ENCODE measurements at regions not wholly inside any gene's neighbourhood (a gene's known extent, or its start where the extent isn't known, plus 50 kb on each side); places are given as distances from the start of the nearest gene placed in this dataset.

DNA sequence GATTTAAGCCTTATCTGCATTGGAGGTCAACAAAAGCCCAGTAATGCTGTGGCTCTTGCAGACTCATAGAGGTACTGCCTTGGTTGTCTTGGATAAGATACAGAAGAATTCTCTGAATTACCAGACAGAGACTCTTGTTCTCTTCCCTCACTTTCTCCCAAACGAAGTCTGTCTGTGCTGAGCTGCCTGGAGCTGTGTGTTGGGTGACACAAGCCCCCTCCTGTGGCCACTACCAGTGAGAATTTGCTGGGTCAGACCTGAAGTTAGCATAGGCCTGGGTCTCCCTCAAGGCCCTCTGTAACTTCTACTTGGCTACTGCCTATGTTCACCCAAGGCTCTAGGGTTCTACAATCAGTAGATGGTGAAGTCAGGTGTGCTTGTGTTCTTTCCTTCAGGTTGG, 413.0 kb downstream of the PCDH20 start:
- TF ChIP-seq, protein P1, sequence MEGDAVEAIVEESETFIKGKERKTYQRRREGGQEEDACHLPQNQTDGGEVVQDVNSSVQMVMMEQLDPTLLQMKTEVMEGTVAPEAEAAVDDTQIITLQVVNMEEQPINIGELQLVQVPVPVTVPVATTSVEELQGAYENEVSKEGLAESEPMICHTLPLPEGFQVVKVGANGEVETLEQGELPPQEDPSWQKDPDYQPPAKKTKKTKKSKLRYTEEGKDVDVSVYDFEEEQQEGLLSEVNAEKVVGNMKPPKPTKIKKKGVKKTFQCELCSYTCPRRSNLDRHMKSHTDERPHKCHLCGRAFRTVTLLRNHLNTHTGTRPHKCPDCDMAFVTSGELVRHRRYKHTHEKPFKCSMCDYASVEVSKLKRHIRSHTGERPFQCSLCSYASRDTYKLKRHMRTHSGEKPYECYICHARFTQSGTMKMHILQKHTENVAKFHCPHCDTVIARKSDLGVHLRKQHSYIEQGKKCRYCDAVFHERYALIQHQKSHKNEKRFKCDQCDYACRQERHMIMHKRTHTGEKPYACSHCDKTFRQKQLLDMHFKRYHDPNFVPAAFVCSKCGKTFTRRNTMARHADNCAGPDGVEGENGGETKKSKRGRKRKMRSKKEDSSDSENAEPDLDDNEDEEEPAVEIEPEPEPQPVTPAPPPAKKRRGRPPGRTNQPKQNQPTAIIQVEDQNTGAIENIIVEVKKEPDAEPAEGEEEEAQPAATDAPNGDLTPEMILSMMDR (conservative IDR thresholded peaks at IDR 0.05; ENCODE audit: control insufficient read depth, insufficient read depth, low read depth, low read length): no peak
- no peak overlapping the region for H3K4me3 ChIP-seq (ENCODE audit: control insufficient read depth, low read depth, low read length)
- DNase-seq (ENCODE audit: low read depth): no peak

DNA sequence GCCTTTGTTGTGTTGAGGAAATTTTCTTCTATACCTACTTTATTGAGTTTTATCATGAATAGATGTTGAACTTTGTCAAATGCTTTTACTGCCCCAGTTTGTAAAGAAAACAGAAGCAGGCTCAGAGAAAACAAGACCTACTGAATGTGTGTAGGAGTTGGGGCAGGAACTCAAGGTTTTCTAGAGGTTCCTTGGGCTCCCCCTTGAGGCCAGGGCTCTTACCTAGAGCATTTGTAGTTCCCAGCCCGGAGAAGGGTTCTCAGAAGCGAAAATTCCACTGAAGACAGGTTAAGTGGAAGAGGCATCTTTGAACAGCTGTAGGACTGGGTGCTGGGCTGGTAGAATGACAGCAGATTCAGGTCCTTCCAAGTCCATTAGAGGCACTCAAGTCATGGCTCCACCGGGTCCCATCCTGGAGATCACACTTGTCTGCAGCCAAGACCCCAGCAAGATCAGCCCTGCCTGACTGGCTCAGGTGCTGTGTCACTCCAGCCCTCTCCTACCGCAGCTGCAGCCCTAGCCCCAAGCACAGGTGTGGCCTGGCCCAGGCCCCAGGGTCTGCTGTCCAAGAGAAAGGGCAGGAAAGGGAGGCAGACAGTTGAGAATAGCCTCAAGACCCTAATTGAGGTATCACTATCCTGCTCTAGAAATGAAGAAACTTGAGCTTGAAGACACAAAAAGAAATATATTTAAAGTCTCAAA, 425.5 kb downstream of the PCDH20 start:
- TF ChIP-seq, protein P1 (conservative IDR thresholded peaks at IDR 0.05; ENCODE audit: control insufficient read depth, insufficient read depth, low read depth, low read length): no peak
- DNase-seq (ENCODE audit: low read depth): no peak
- no peak overlapping the region for H3K4me3 ChIP-seq (ENCODE audit: control insufficient read depth, low read depth, low read length)

DNA sequence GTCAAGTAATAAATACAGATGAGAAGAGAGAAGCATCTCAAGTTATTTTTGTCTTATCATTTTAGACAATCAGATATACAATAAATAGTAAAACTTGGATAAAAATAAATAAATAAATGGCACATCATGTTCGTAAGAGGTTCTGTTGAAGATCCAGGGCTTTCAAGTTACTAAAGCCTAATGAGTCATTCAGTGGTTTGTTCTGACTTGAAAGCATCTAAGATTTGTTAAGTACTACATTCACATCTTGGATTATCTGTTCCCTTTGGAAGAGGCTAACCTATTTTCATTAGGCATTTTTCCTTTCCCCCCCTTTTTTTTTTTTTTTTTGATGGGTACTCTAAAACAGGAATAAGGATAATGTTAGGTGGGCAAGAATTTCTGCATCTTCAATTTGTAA, 429.3 kb downstream of the PCDH20 start:
- DNase-seq (ENCODE audit: low read depth): no peak
- no peak overlapping the region for H3K4me3 ChIP-seq (ENCODE audit: control insufficient read depth, low read depth, low read length)
- TF ChIP-seq, protein P1 (conservative IDR thresholded peaks at IDR 0.05; ENCODE audit: control insufficient read depth, insufficient read depth, low read depth, low read length): no peak

DNA sequence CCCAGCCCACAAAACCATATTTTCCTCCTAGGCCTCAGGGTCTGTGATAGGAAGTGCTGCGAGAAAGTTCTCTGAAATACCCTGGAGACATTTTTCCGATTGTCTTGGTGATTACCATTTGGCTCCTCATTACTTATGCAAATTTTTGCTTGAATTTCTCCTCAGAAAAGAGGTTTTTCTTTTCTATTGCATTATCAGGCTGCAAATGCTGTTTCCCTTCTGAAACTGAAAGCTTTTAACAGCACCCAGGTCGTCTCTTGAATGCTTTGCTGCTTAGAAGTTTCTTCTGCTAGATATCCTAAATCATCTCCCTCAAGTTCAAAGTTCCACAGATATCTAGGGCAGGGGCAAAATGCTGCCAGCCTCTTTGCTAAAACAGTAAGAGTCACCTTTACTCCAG, 434.2 kb downstream of the PCDH20 start:
- TF ChIP-seq, protein P1 (conservative IDR thresholded peaks at IDR 0.05; ENCODE audit: control insufficient read depth, insufficient read depth, low read depth, low read length): no peak
- H3K4me3 ChIP-seq (ENCODE audit: control insufficient read depth, low read depth, low read length): no peak overlapping the region
- no peak for DNase-seq (ENCODE audit: low read depth)

DNA sequence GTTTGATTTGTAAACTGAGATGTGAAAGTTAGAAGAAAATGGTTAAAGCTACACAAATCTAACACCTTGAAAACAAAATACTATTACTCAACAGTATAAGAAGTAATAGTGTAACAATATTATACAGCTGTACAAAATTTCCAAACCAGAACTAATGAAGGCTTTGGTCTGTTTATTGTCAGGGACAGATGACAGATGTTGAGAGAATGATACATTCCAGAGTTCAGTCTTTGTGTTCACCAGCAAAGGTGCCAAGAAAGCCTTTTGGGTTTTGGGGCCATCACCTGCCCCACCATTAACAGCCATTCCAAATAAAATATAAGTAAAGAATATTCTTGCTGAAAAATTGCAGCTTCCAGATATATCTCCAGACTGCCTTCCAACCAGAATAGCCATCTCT, 439.3 kb downstream of the PCDH20 start:
- TF ChIP-seq, protein P1 (conservative IDR thresholded peaks at IDR 0.05; ENCODE audit: control insufficient read depth, insufficient read depth, low read depth, low read length): no peak
- no peak overlapping the region for H3K4me3 ChIP-seq (ENCODE audit: control insufficient read depth, low read depth, low read length)

DNA sequence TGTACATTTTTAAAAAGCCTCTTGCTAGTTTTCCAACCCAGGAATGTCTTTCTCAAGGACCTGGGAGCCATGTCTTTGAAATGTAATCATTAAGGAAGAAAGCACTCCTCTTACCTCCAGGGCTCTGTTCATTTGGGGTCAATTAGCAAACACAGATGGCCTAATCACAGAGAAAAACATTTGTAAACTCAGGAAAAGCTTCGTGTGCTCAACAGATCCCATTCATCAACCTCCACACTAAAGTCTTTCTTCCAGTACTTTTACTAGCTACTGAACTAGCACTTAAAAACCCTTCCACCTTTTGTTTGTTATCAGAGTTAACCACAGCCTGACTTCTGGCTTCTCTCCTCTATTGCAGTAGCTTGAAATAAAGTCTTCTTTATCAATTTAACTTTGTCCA, 441.4 kb downstream of the PCDH20 start:
- TF ChIP-seq, protein P1 (conservative IDR thresholded peaks at IDR 0.05; ENCODE audit: control insufficient read depth, insufficient read depth, low read depth, low read length): no peak
- no peak for DNase-seq (ENCODE audit: low read depth)
- H3K4me3 ChIP-seq (ENCODE audit: control insufficient read depth, low read depth, low read length): no peak overlapping the region

More for the DNA sequence above, 439.3 kb downstream of the PCDH20 start:
- no peak for DNase-seq (ENCODE audit: low read depth)
